Endodermal cell (in vitro differentiated cells): ENCODE measurements at regions not wholly inside any gene's neighbourhood (a gene's known extent, or its start where the extent isn't known, plus 50 kb on each side); places are given as distances from the start of the nearest gene placed in this dataset.

ENCODE experiments used
- DNase-seq: peaks from one replicate; pipeline ENCODE4 v3.0.0-alpha.2; 2017
- H3K27ac ChIP-seq: 2 replicates; pipeline ENCODE4 v1.5.1; 2013; ENCODE audit warnings: mild to moderate bottlenecking, low read depth, low read length, moderate library complexity
- H3K27me3 ChIP-seq: 2 replicates; pipeline ENCODE4 v1.6.1; 2013; ENCODE audit warnings: mild to moderate bottlenecking, low read length, moderate library complexity; ENCODE audit not compliant: insufficient read depth, control insufficient read depth, poor library complexity, severe bottlenecking
- H3K36me3 ChIP-seq: 2 replicates; pipeline ENCODE4 v1.7.0; 2013; ENCODE audit warnings: mild to moderate bottlenecking, low read length, moderate library complexity; ENCODE audit not compliant: control insufficient read depth, insufficient read depth
- H3K4me1 ChIP-seq: one replicate; pipeline ENCODE4 v1.7.0; 2013; ENCODE audit warnings: low read length; ENCODE audit not compliant: control insufficient read depth, insufficient read depth
- H3K4me3 ChIP-seq: 2 replicates; pipeline ENCODE4 v1.5.1; 2013; ENCODE audit warnings: mild to moderate bottlenecking, low read length, moderate library complexity
- H3K9ac ChIP-seq: 2 replicates; pipeline ENCODE4 v1.6.1; 2013; ENCODE audit warnings: mild to moderate bottlenecking, low read length, moderate library complexity; ENCODE audit not compliant: poor library complexity, severe bottlenecking; ENCODE audit errors: extremely low read depth
- H3K9me3 ChIP-seq: 2 replicates; pipeline ENCODE4 v1.6.1; 2013; ENCODE audit warnings: mild to moderate bottlenecking, low read length, moderate library complexity; ENCODE audit not compliant: control insufficient read depth
- H3K27ac Mint-ChIP-seq: 2 replicates; pipeline ENCODE4 v1.8.0; 2020; ENCODE audit warnings: mixed read lengths
- H3K27me3 Mint-ChIP-seq: 2 replicates; pipeline ENCODE4 v1.8.0; 2021; ENCODE audit warnings: mild to moderate bottlenecking, mixed read lengths; ENCODE audit not compliant: insufficient read depth
- H3K36me3 Mint-ChIP-seq: 2 replicates; pipeline ENCODE4 v1.8.0; 2020; ENCODE audit warnings: low read depth, mixed read lengths
- H3K4me1 Mint-ChIP-seq: 2 replicates; pipeline ENCODE4 v1.8.0; 2020; ENCODE audit warnings: mixed read lengths
- H3K4me3 Mint-ChIP-seq: 2 replicates; pipeline ENCODE4 v1.8.0; 2020; ENCODE audit warnings: mild to moderate bottlenecking, moderate library complexity, mixed read lengths
- H3K9me3 Mint-ChIP-seq: 2 replicates; pipeline ENCODE4 v1.8.0; 2020; ENCODE audit warnings: mild to moderate bottlenecking, mixed read lengths
- WGBS, 2 experiments: methylation state at CpG; one replicate each; pipeline versions ENCODE4 v1.1.5 to v1.1.7; 2013; ENCODE audit warnings: missing lambda C conversion rate in 2 of 2, mixed read lengths in 1 of 2; ENCODE audit not compliant: insufficient coverage in 1 of 2, insufficient read length in 1 of 2; 5-methylcytosine and 5-hydroxymethylcytosine counted together
- TF ChIP-seq, protein P1 (sequence below): fragments of 200-600 bp; sonication (generic); conservative IDR thresholded peaks from 2 replicates; pipeline ENCODE4 v1.5.0; 2021; ENCODE audit warnings: antibody characterized with exemption, mild to moderate bottlenecking

DNA sequence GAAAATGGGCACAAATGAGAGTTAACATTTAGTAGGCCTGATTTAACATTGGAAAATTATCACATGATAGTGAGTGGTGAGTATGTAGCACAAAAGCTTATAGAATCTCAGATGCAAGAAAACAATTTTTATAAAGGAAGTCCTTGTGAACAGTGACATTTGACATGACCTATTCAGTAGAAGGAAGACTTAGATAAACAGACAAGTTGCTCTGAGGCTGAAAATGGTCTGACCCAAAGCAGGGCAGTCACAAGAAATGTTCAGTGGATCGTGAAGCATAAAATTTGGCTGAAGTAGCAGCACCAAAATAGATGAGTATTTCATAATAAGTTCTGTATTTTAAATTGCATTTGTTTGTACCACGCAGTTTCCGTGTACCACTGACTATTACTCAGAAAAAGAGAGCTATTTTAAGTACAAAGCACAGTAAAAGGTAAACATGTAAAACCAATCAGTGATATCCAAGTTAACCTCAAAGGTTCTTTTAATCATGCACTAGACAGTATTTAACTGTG is 605.7 kb upstream of the PABPC4L start:
- H3K36me3 Mint-ChIP-seq = no peaks in the 10 kb centered on the region
- H3K9me3 ChIP-seq = no peaks in the 10 kb centered on the region
- TF ChIP-seq, protein P1, sequence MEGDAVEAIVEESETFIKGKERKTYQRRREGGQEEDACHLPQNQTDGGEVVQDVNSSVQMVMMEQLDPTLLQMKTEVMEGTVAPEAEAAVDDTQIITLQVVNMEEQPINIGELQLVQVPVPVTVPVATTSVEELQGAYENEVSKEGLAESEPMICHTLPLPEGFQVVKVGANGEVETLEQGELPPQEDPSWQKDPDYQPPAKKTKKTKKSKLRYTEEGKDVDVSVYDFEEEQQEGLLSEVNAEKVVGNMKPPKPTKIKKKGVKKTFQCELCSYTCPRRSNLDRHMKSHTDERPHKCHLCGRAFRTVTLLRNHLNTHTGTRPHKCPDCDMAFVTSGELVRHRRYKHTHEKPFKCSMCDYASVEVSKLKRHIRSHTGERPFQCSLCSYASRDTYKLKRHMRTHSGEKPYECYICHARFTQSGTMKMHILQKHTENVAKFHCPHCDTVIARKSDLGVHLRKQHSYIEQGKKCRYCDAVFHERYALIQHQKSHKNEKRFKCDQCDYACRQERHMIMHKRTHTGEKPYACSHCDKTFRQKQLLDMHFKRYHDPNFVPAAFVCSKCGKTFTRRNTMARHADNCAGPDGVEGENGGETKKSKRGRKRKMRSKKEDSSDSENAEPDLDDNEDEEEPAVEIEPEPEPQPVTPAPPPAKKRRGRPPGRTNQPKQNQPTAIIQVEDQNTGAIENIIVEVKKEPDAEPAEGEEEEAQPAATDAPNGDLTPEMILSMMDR = no peak
- H3K4me3 Mint-ChIP-seq = no peak overlapping the region
- DNase-seq = no peak
- H3K4me1 Mint-ChIP-seq = no peaks in the 10 kb centered on the region
- H3K27me3 Mint-ChIP-seq = no peaks in the 10 kb centered on the region
- H3K27me3 ChIP-seq = no peaks in the 10 kb centered on the region
- H3K27ac Mint-ChIP-seq = no peak overlapping the region
- H3K9me3 Mint-ChIP-seq = no peaks in the 10 kb centered on the region
- no peak overlapping the region for H3K27ac ChIP-seq
- WGBS, 2 experiments = 100% methylated on average over 1 to 3 of the region's 3 CpGs
- H3K36me3 ChIP-seq = no peaks in the 10 kb centered on the region
- H3K4me3 ChIP-seq = no peak overlapping the region
- no peaks in the 10 kb centered on the region for H3K4me1 ChIP-seq
- no peak overlapping the region for H3K9ac ChIP-seq

DNA sequence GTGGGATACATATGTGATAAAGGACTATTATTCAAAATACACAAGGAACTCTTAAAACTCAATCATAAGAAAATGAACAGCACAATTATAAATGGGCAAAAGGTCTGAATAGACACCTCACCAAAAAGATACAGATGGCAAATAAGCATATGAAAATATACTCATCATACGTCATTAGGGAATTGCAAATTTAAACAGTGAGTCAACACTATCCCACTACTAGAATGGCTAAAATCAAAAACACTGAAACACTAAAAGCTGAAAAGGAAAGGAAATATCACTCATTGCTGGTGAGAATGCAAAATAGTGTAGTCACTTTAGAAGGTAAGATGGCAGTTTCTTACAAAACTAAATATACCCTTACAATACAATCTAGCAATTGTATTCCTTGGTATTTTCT is 597.0 kb upstream of the PABPC4L start:
- 95% methylated on average over 1 of the region's 1 CpG; no CpG with 5 or more reads in 1 of the 2 experiments for WGBS, 2 experiments
- no peak for DNase-seq
- H3K36me3 Mint-ChIP-seq = no peaks in the 10 kb centered on the region
- H3K27me3 Mint-ChIP-seq = no peaks in the 10 kb centered on the region
- no peak overlapping the region for H3K4me3 Mint-ChIP-seq
- no peak overlapping the region for H3K27ac Mint-ChIP-seq
- no peaks in the 10 kb centered on the region for H3K4me1 Mint-ChIP-seq
- H3K9me3 Mint-ChIP-seq = peaks cover 12% of the 10 kb centered on the region
- H3K9ac ChIP-seq = no peak overlapping the region
- H3K9me3 ChIP-seq = no peaks in the 10 kb centered on the region
- TF ChIP-seq, protein P1 = no peak
- H3K27me3 ChIP-seq = no peaks in the 10 kb centered on the region
- no peak overlapping the region for H3K4me3 ChIP-seq
- H3K27ac ChIP-seq = no peak overlapping the region
- no peaks in the 10 kb centered on the region for H3K4me1 ChIP-seq
- H3K36me3 ChIP-seq = no peaks in the 10 kb centered on the region

DNA sequence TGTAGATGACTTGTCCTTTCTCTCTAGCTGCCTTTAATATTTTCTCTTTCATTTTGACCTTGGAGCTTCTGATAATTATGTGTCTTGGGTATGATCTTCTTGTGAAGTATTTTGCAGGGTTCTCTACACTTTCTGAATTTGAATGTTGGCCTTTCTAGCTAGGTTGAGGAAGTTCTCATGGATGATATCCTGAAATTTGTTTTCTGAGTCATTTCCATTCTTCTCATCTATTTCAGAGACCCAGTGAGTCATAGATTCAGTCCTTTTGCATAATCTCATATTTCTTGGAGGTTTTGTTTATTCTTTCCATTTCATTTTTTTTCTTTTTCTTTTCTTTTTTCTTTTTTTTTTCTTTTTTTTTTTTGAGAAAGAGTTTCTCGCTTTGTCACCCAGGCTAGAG is 585.7 kb upstream of the PABPC4L start:
- Mint-ChIP-seq H3K27me3 (no peaks in the 10 kb centered on the region), H3K36me3 (no peaks in the 10 kb centered on the region), H3K9me3 (peaks cover 16% of the 10 kb centered on the region), H3K4me3 (no peak overlapping the region), H3K4me1 (no peaks in the 10 kb centered on the region), H3K27ac (no peak overlapping the region)
- no peak overlapping the region for H3K4me3 ChIP-seq
- no peak for DNase-seq
- no peaks in the 10 kb centered on the region for H3K9me3 ChIP-seq
- H3K36me3 ChIP-seq = no peaks in the 10 kb centered on the region
- 88% methylated on average over 1 of the region's 1 CpG; no CpG with 5 or more reads in 1 of the 2 experiments for WGBS, 2 experiments
- TF ChIP-seq, protein P1 = no peak
- no peaks in the 10 kb centered on the region for H3K27me3 ChIP-seq
- no peak overlapping the region for H3K9ac ChIP-seq
- H3K4me1 ChIP-seq = no peaks in the 10 kb centered on the region
- no peak overlapping the region for H3K27ac ChIP-seq
